Tibial artery (tissue), 4 donors: ENCODE measurements at regions not wholly inside any gene's neighbourhood (a gene's known extent, or its start where the extent isn't known, plus 50 kb on each side); places are given as distances from the start of the nearest gene placed in this dataset.

Source experiments
- DNase-seq, 2 donors: peaks; one replicate each; pipeline ENCODE4 v3.0.0-alpha.2; 2019
- H3K27ac ChIP-seq, 2 donors: fragments of 200-600 bp; sonication (generic) in 1 of 2; 1 replicate in 1 of 2; 2 replicates in 1 of 2; pipeline ENCODE4 v1.5.1; 2018 to 2019; ENCODE audit warnings: mild to moderate bottlenecking in 1 of 2
- H3K27me3 ChIP-seq, 2 donors: fragments of 200-600 bp; sonication (generic) in 1 of 2; one replicate each; pipeline versions ENCODE4 v1.5.1 to v1.6.0; 2016 to 2019
- H3K36me3 ChIP-seq, 3 donors: fragments of 200-600 bp; sonication (generic) in 2 of 3; one replicate each; pipeline ENCODE4 v1.5.1; 2016 to 2019; ENCODE audit warnings: mild to moderate bottlenecking in 2 of 3
- H3K4me1 ChIP-seq, 4 donors: fragments of 200-600 bp; sonication (generic) in 2 of 4; 1 replicate in 3 of 4; 2 replicates in 1 of 4; pipeline ENCODE4 v1.5.1; 2016 to 2019
- H3K4me3 ChIP-seq, 2 donors: fragments of 200-600 bp; sonication (generic) in 1 of 2; 1 replicate in 1 of 2; 2 replicates in 1 of 2; pipeline ENCODE4 v1.5.1; 2018 to 2019; ENCODE audit warnings: mild to moderate bottlenecking in 2 of 2
- H3K9me3 ChIP-seq, 3 donors: fragments of 200-600 bp; sonication (generic) in 1 of 3; one replicate each; pipeline ENCODE4 v1.5.1; 2016 to 2019
- intact Hi-C: fragments of 100-400 bp; cut with DNase I; formaldehyde crosslinking; loops from one replicate; pipeline ENCODE4 v1.15.0; 2023; ENCODE audit warnings: low total_unique reads
- TF ChIP-seq, protein P1 (sequence below), 2 experiments: fragments of 200-600 bp in 1 of 2; fragments of 450-650 bp in 1 of 2; IDR thresholded peaks; one replicate each; pipeline ENCODE4 v1.5.1; 2017 to 2019; ENCODE audit warnings: antibody characterized with exemption in 2 of 2, mild to moderate bottlenecking in 1 of 2, moderate library complexity in 1 of 2

GRCh38 chr1:185672719-185673360 is 61.4 kb upstream of the HMCN1 start:
- no peak overlapping the region for H3K27ac ChIP-seq
- no peaks in the 10 kb centered on the region for H3K27me3 ChIP-seq
- H3K9me3 ChIP-seq: no peaks in the 10 kb centered on the region
- DNase-seq: peak in 1 of 2 donors; percentile 21
- no peaks in the 10 kb centered on the region for H3K36me3 ChIP-seq
- TF ChIP-seq, protein P1, sequence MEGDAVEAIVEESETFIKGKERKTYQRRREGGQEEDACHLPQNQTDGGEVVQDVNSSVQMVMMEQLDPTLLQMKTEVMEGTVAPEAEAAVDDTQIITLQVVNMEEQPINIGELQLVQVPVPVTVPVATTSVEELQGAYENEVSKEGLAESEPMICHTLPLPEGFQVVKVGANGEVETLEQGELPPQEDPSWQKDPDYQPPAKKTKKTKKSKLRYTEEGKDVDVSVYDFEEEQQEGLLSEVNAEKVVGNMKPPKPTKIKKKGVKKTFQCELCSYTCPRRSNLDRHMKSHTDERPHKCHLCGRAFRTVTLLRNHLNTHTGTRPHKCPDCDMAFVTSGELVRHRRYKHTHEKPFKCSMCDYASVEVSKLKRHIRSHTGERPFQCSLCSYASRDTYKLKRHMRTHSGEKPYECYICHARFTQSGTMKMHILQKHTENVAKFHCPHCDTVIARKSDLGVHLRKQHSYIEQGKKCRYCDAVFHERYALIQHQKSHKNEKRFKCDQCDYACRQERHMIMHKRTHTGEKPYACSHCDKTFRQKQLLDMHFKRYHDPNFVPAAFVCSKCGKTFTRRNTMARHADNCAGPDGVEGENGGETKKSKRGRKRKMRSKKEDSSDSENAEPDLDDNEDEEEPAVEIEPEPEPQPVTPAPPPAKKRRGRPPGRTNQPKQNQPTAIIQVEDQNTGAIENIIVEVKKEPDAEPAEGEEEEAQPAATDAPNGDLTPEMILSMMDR (IDR thresholded peaks at IDR 0.05): no peak
- intact Hi-C loops: no loop called here
- H3K4me3 ChIP-seq: no peak overlapping the region
- H3K4me1 ChIP-seq: peaks cover 0 to 4% (median 0%) of the 10 kb centered on the region in 4 donors

GRCh38 chr1:185670187-185670627 is 64.0 kb upstream of the HMCN1 start:
- TF ChIP-seq, protein P1 (IDR thresholded peaks at IDR 0.05): peak; percentile 28 to 42
- H3K4me3 ChIP-seq: no peak overlapping the region
- peaks cover 0 to 4% (median 0%) of the 10 kb centered on the region in 4 donors for H3K4me1 ChIP-seq
- DNase-seq: peak in 1 of 2 donors; percentile 26
- no peaks in the 10 kb centered on the region for H3K27me3 ChIP-seq
- no peaks in the 10 kb centered on the region for H3K9me3 ChIP-seq
- intact Hi-C loops: no loop called here
- H3K36me3 ChIP-seq: no peaks in the 10 kb centered on the region
- no peak overlapping the region for H3K27ac ChIP-seq

DNA sequence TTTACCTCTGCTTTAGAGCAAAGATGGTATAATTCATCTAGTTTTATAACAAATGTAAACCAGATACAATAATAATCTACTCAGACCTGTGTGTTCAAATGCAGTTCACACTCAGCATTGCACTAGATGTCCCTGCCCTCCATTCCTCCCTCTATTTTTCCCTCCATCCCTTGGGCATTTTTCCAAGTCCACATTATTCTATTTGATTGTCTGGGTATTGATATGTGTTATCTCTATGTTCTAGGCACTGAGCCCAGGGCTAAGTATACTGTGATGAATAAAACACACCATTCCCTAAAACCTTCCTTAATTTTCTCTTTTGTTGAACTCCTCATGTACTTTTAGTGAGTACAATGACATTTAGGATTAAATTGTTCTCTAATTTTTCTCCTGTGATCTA is 66.2 kb upstream of the HMCN1 start:
- Histone ChIP-seq H3K9me3 (no peaks in the 10 kb centered on the region), H3K27ac (no peak overlapping the region), H3K4me1 (no peaks in the 10 kb centered on the region), H3K36me3 (no peaks in the 10 kb centered on the region), H3K4me3 (no peak overlapping the region), H3K27me3 (no peaks in the 10 kb centered on the region)
- intact Hi-C loops: no loop called here
- no peak for DNase-seq
- TF ChIP-seq, protein P1 (IDR thresholded peaks at IDR 0.05): no peak

DNA sequence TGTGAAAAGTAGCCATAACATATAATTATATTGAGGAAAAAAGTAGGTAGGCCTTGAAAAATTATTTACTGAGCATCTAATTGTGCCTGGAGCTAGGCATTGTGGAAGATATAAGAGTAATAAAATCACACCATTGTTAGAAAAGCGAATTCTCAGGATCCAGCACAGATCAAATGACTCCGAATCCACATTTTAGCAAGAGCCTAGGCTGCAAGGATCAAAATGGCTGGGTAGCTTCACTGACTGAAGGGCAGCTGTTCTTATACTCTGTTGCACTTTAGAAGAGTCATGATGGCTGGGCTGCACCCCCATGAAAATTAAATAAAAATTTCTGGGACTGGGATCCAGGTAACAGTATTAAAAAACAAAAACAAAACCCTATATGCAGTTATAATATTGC is 67.6 kb upstream of the HMCN1 start:
- Histone ChIP-seq H3K9me3 (no peaks in the 10 kb centered on the region), H3K36me3 (no peaks in the 10 kb centered on the region), H3K27ac (no peak overlapping the region), H3K4me3 (no peak overlapping the region), H3K4me1 (no peaks in the 10 kb centered on the region), H3K27me3 (no peaks in the 10 kb centered on the region)
- TF ChIP-seq, protein P1 (IDR thresholded peaks at IDR 0.05): no peak
- no peak for DNase-seq
- intact Hi-C loops: no loop called here

DNA sequence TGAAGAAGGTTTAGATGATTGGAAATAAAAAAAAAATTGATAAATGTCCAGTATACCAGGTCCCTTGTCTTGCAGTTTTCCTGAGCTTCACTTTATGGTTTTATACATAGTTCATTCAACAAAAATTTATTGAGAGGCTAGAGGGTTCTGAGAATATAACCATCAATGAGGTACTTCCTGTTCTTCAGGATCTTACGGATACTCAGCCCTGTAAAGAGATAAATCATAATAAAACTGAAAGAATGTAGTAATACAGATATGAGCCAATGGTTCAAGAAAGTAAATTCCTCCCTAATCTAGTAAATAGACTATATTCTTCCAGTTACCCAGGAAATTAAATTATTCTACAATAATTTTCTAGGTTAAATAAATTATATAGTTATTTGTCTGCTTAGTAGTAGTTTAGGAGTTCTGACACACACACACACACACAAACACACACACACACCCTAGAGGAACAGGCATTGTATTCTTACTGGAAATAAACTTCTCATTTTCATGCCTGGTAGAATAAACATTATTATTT is 70.4 kb upstream of the HMCN1 start:
- TF ChIP-seq, protein P1 (IDR thresholded peaks at IDR 0.05): no peak
- Histone ChIP-seq H3K4me3 (no peak overlapping the region), H3K4me1 (no peaks in the 10 kb centered on the region), H3K9me3 (no peaks in the 10 kb centered on the region), H3K36me3 (no peaks in the 10 kb centered on the region), H3K27me3 (no peaks in the 10 kb centered on the region), H3K27ac (no peak overlapping the region)
- intact Hi-C loops: no loop called here
- no peak for DNase-seq
